ENCODE measurements at regions not wholly inside any gene's neighbourhood (a gene's known extent, or its start where the extent isn't known, plus 50 kb on each side); places are given as distances from the start of the nearest gene placed in this dataset.

- DNase-seq (ENCODE audit: low spot score in 2 of 2), result no peak
- intact Hi-C loops (cut with DNase I; ENCODE audit: low total_unique reads), result no loop called here
- no peak for TF ChIP-seq CTCF (IDR thresholded peaks at IDR 0.05)
- no peak for TF ChIP-seq POLR2A (IDR thresholded peaks at IDR 0.05)
- H3K4me3 ChIP-seq (ENCODE audit: low read depth, poor library complexity, severe bottlenecking), result no peak overlapping the region
- 68 to 76% methylated on average over 1 of the region's 1 CpG for WGBS, 2 donors
These were observed 131.3 kb upstream of the ABCA1 start for GRCh38 chr9:105059252-105059651.

GRCh38 chr9:105062222-105062855 is 134.4 kb upstream of the ABCA1 start:
- intact Hi-C loops (cut with DNase I; ENCODE audit: low total_unique reads), result loop anchor here (10.0 kb wide), 1 partner anchor 92 kb away; no protein-coding TSS in a partner anchor
- no peak for DNase-seq (ENCODE audit: low spot score in 2 of 2)
- WGBS, 2 donors, result 81 to 89% methylated on average over 7 of the region's 7 CpGs
- TF ChIP-seq POLR2A (IDR thresholded peaks at IDR 0.05) (no peak), CTCF (IDR thresholded peaks at IDR 0.05) (no peak)
- H3K4me3 ChIP-seq (ENCODE audit: low read depth, poor library complexity, severe bottlenecking), result no peak overlapping the region

GRCh38 chr9:105064248-105065097 is 136.5 kb upstream of the ABCA1 start:
- intact Hi-C loops (cut with DNase I; ENCODE audit: low total_unique reads), result loop anchor here (10.0 kb wide), 1 partner anchor 90 kb away; no protein-coding TSS in a partner anchor
- TF ChIP-seq CTCF (IDR thresholded peaks at IDR 0.05) (peak in 1 of 3 donors; percentile 9), POLR2A (IDR thresholded peaks at IDR 0.05) (no peak)
- no peak overlapping the region for H3K4me3 ChIP-seq (ENCODE audit: low read depth, poor library complexity, severe bottlenecking)
- DNase-seq (ENCODE audit: low spot score in 2 of 2), result peak; percentile 93 to 98
- 14 to 15% methylated on average over 10 to 12 of the region's 12 CpGs for WGBS, 2 donors

GRCh38 chr9:105065098-105066088 is 137.4 kb upstream of the ABCA1 start:
- no peak overlapping the region for H3K4me3 ChIP-seq (ENCODE audit: low read depth, poor library complexity, severe bottlenecking)
- TF ChIP-seq CTCF (IDR thresholded peaks at IDR 0.05) (no peak), POLR2A (IDR thresholded peaks at IDR 0.05) (no peak)
- intact Hi-C loops (cut with DNase I; ENCODE audit: low total_unique reads), result loop anchor here (10.0 kb wide), 1 partner anchor 89 kb away; no protein-coding TSS in a partner anchor
- peak in 1 of 2 donors; percentile 74 for DNase-seq (ENCODE audit: low spot score in 2 of 2)
- 81 to 84% methylated on average over 17 of the region's 17 CpGs for WGBS, 2 donors

DNA sequence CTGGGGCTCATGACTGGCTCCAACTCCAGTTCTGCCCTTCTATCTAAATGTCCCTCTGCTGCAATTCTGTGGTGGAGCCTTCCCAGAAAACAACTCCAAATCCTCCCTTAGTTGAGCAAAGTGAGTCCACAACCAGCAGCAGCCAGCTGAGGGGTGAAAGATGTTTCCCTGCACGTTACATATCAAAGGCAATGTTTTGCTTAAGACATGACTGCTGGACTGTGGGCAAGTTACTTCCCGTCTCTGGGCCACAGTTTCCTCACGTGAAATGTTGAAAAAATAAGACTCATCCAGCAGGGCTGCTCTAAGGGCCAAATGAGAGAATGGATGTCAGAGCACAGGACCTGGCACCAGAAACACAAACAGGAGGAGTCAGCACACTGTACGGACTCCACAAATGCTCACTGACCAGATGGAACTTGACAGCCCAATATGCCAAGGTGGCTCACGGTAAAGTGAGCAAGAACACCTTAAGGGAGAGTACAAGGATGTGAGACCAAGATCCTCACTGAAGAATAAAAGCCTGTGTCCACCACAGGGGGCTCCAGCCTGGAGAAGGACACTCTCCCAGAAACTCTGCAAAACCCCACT is 138.4 kb upstream of the ABCA1 start:
- WGBS, 2 donors, result 52 to 58% methylated on average over 5 of the region's 5 CpGs
- H3K4me3 ChIP-seq (ENCODE audit: low read depth, poor library complexity, severe bottlenecking), result no peak overlapping the region
- intact Hi-C loops (cut with DNase I; ENCODE audit: low total_unique reads), result loop anchor here (10.0 kb wide), 1 partner anchor 88 kb away; no protein-coding TSS in a partner anchor
- peak; percentile 62 to 85 for DNase-seq (ENCODE audit: low spot score in 2 of 2)
- no peak for TF ChIP-seq POLR2A (IDR thresholded peaks at IDR 0.05)
- no peak for TF ChIP-seq CTCF (IDR thresholded peaks at IDR 0.05)

Measured in lower leg skin (tissue), 4 donors.